WTC11 (cell line): ENCODE measurements at regions not wholly inside any gene's neighbourhood (a gene's known extent, or its start where the extent isn't known, plus 50 kb on each side); places are given as distances from the start of the nearest gene placed in this dataset.

Experiments used
- ATAC-seq: fragments of 200-7000 bp; cut with Tn5 transposase; 2 replicates; pipeline ENCODE4 v1.10.0; 2021; ENCODE audit warnings: mild to moderate bottlenecking, moderate library complexity
- CTCF ChIA-PET: fragments of 300-600 bp; sonication (Branson Sonifier 250); formaldehyde crosslinking; loops from one replicate; lab custom pipeline; 2021; ENCODE audit warnings: antibody characterized with exemption; lab: Charles Lee
- POLR2A ChIA-PET: fragments of 350-600 bp; sonication (Branson Sonifier 250); formaldehyde crosslinking; loops from one replicate; lab custom pipeline; 2021; ENCODE audit warnings: antibody characterized with exemption; lab: Charles Lee
- DNase-seq: peaks from one replicate; pipeline ENCODE4 v3.0.0; 2021; ENCODE audit warnings: low spot score
- H3K27ac Mint-ChIP-seq: 2 replicates; pipeline ENCODE4 v1.8.0; 2021; ENCODE audit warnings: mixed read lengths
- H3K27me3 Mint-ChIP-seq: 2 replicates; pipeline ENCODE4 v1.8.0; 2021; ENCODE audit warnings: low read depth, mild to moderate bottlenecking, moderate library complexity, mixed read lengths
- H3K36me3 Mint-ChIP-seq: 2 replicates; pipeline ENCODE4 v1.8.0; 2021; ENCODE audit warnings: mixed read lengths
- H3K4me1 Mint-ChIP-seq: 2 replicates; pipeline ENCODE4 v1.8.0; 2022; ENCODE audit warnings: mixed read lengths
- H3K4me3 Mint-ChIP-seq: 2 replicates; pipeline ENCODE4 v1.8.0; 2021; ENCODE audit warnings: mild to moderate bottlenecking, moderate library complexity, mixed read lengths
- H3K9me3 Mint-ChIP-seq: 2 replicates; pipeline ENCODE4 v1.8.0; 2021; ENCODE audit warnings: mixed read lengths
- ATF1 ChIP-seq: sonication (generic); formaldehyde crosslinking; IDR thresholded peaks from 2 replicates; pipeline ENCODE4 v1.8.1; 2023; ENCODE audit warnings: mild to moderate bottlenecking, moderate library complexity, missing genetic modification reagents
- GRHL2 ChIP-seq: fragments of 250-450 bp; sonication (Bioruptor Pico); IDR thresholded peaks from 2 replicates; pipeline ENCODE4 v1.8.0; 2022; ENCODE audit warnings: mild to moderate bottlenecking, moderate library complexity; ENCODE audit not compliant: insufficient replicate concordance, severe bottlenecking
- IRF1 ChIP-seq: sonication (generic); formaldehyde crosslinking; IDR thresholded peaks from 2 replicates; pipeline ENCODE4 v1.8.0; 2023; ENCODE audit warnings: missing genetic modification reagents
- NR1H2 ChIP-seq: sonication (generic); formaldehyde crosslinking; IDR thresholded peaks from 2 replicates; pipeline ENCODE4 v1.9.0; 2021; ENCODE audit warnings: mild to moderate bottlenecking, moderate library complexity, missing genetic modification reagents
- NR3C1 ChIP-seq: sonication (generic); formaldehyde crosslinking; conservative IDR thresholded peaks from 2 replicates; pipeline ENCODE4 v1.8.1; 2023; ENCODE audit warnings: low read depth, mild to moderate bottlenecking, missing genetic modification reagents
- PRRX2 ChIP-seq: fragments of 250-450 bp; sonication (Bioruptor Pico); IDR thresholded peaks from 2 replicates; pipeline ENCODE4 v1.8.0; 2021; ENCODE audit warnings: mild to moderate bottlenecking
- RELA ChIP-seq: sonication (generic); formaldehyde crosslinking; IDR thresholded peaks from 2 replicates; pipeline ENCODE4 v1.8.1; 2022; ENCODE audit warnings: missing genetic modification reagents, mild to moderate bottlenecking, borderline replicate concordance
- RORB ChIP-seq: fragments of 250-450 bp; sonication (Bioruptor Pico); IDR thresholded peaks from 2 replicates; pipeline ENCODE4 v1.9.0; 2021; ENCODE audit warnings: mild to moderate bottlenecking
- STAT6 ChIP-seq: sonication (generic); formaldehyde crosslinking; conservative IDR thresholded peaks from 2 replicates; pipeline ENCODE4 v1.8.1; 2023; ENCODE audit warnings: mild to moderate bottlenecking, low read depth, missing genetic modification reagents, moderate library complexity
- TCF7 ChIP-seq: sonication (generic); formaldehyde crosslinking; IDR thresholded peaks from 2 replicates; pipeline ENCODE4 v1.8.0; 2022; ENCODE audit warnings: mild to moderate bottlenecking, low read depth, missing genetic modification reagents, moderate library complexity
- USF1 ChIP-seq: sonication (generic); formaldehyde crosslinking; IDR thresholded peaks from 2 replicates; pipeline ENCODE4 v1.8.0; 2022; ENCODE audit warnings: mild to moderate bottlenecking, missing genetic modification reagents
- ZNF317 ChIP-seq: sonication (generic); formaldehyde crosslinking; IDR thresholded peaks from 2 replicates; pipeline ENCODE4 v1.8.1; 2023; ENCODE audit warnings: low read depth, mild to moderate bottlenecking, moderate library complexity, missing genetic modification reagents, borderline replicate concordance
- ZNF416 ChIP-seq: fragments of 250-450 bp; sonication (Bioruptor Pico); IDR thresholded peaks from 2 replicates; pipeline ENCODE4 v1.9.0; 2021; ENCODE audit warnings: mild to moderate bottlenecking, inconsistent platforms
- TF ChIP-seq, protein P1 (sequence below): fragments of 200-600 bp; IDR thresholded peaks from 2 replicates; pipeline ENCODE4 v1.8.0; 2022; ENCODE audit warnings: antibody characterized with exemption
- TF ChIP-seq, protein P2 (sequence below): sonication (generic); formaldehyde crosslinking; IDR thresholded peaks from 2 replicates; pipeline ENCODE4 v1.8.1; 2023; ENCODE audit warnings: mild to moderate bottlenecking, missing genetic modification reagents
- TF ChIP-seq, protein P3 (sequence below): sonication (generic); formaldehyde crosslinking; IDR thresholded peaks from 2 replicates; pipeline ENCODE4 v1.8.0; 2023; ENCODE audit warnings: mild to moderate bottlenecking, missing genetic modification reagents

- CTCF ChIA-PET, result interaction anchor here (1.0 to 1.7 kb wide), 3 partner anchors 190 to 218 kb away, joined by 3 to 8 read pairs (median 3); no protein-coding TSS in a partner anchor
- H3K27me3 Mint-ChIP-seq, result peaks cover 64% of the 10 kb centered on the region
- H3K9me3 Mint-ChIP-seq, result peaks cover 12% of the 10 kb centered on the region
- no peak overlapping the region for H3K27ac Mint-ChIP-seq
- no peaks in the 10 kb centered on the region for H3K4me1 Mint-ChIP-seq
- DNase-seq, result no peak
- ATAC-seq, result no peak
- TF ChIP-seq RELA (CRISPR knock-in tag) (no peak), ATF1 (CRISPR knock-in tag) (no peak), RORB (CRISPR knock-in tag) (no peak), ZNF416 (CRISPR knock-in tag) (no peak), STAT6 (CRISPR knock-in tag) (no peak), GRHL2 (CRISPR knock-in tag) (no peak), NR1H2 (CRISPR knock-in tag) (no peak), PRRX2 (CRISPR knock-in tag) (no peak)
- TF ChIP-seq, protein P1, sequence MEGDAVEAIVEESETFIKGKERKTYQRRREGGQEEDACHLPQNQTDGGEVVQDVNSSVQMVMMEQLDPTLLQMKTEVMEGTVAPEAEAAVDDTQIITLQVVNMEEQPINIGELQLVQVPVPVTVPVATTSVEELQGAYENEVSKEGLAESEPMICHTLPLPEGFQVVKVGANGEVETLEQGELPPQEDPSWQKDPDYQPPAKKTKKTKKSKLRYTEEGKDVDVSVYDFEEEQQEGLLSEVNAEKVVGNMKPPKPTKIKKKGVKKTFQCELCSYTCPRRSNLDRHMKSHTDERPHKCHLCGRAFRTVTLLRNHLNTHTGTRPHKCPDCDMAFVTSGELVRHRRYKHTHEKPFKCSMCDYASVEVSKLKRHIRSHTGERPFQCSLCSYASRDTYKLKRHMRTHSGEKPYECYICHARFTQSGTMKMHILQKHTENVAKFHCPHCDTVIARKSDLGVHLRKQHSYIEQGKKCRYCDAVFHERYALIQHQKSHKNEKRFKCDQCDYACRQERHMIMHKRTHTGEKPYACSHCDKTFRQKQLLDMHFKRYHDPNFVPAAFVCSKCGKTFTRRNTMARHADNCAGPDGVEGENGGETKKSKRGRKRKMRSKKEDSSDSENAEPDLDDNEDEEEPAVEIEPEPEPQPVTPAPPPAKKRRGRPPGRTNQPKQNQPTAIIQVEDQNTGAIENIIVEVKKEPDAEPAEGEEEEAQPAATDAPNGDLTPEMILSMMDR, result no peak
- TF ChIP-seq, all 79 proteins: peak for 0
- H3K36me3 Mint-ChIP-seq, result peaks cover 5% of the 10 kb centered on the region; the same call in 1 of the 2 replicates
- POLR2A ChIA-PET, result no interaction called here
- H3K4me3 Mint-ChIP-seq, result no peak overlapping the region
These were observed 207.0 kb upstream of the CDH4 start for GRCh38 chr20:61045091-61045490.

GRCh38 chr20:61045876-61046585, 206.0 kb upstream of the CDH4 start:
- TF ChIP-seq PRRX2 (CRISPR knock-in tag) (no peak), ZNF317 (CRISPR knock-in tag) (no peak)
- ATAC-seq, result no peak
- POLR2A ChIA-PET, result no interaction called here
- DNase-seq, result no peak
- no peak overlapping the region for H3K4me3 Mint-ChIP-seq
- peaks cover 12% of the 10 kb centered on the region for H3K9me3 Mint-ChIP-seq
- no peaks in the 10 kb centered on the region for H3K4me1 Mint-ChIP-seq
- CTCF ChIA-PET, result no interaction called here
- no peak overlapping the region for H3K27ac Mint-ChIP-seq
- peaks cover 66% of the 10 kb centered on the region for H3K27me3 Mint-ChIP-seq
- peaks cover 5% of the 10 kb centered on the region; the same call in 1 of the 2 replicates for H3K36me3 Mint-ChIP-seq

DNA sequence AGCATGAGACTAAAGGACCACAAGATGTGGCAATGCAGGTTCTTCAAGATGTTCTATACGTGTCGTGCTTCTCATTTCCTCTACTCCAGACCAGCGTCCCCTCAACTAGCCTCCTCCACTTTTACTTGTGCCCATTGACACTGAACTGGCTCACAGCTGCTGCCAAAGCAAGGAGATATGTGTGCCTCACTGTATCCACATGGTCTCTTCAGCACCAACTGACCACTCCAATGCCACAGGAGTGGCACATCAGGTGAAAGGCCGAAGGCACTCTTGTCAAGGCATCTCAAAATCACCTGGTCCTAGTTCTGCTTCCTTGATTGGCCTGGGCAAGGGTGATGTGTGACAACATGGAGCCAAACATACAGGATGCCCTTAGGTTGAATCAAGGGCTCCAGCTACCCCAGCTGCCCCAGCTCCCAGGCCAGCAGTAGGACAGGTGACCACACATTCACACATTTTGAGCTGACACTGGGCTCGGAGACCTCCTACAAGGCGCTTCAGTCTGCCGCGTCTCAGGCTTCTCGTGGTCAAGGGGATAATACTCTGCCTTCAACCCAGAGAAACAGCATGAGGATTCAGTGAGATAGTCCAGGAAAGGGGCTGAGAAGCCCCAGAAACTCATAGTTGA, 205.2 kb upstream of the CDH4 start:
- peaks cover 5% of the 10 kb centered on the region; the same call in 1 of the 2 replicates for H3K36me3 Mint-ChIP-seq
- no peak overlapping the region for H3K27ac Mint-ChIP-seq
- no peaks in the 10 kb centered on the region for H3K4me1 Mint-ChIP-seq
- no peak overlapping the region for H3K4me3 Mint-ChIP-seq
- H3K9me3 Mint-ChIP-seq, result peaks cover 12% of the 10 kb centered on the region
- TF ChIP-seq ATF1 (CRISPR knock-in tag) (no peak), IRF1 (no peak)
- H3K27me3 Mint-ChIP-seq, result peaks cover 62% of the 10 kb centered on the region
- ChIA-PET CTCF (no interaction called here), POLR2A (no interaction called here)
- DNase-seq, result no peak
- ATAC-seq, result no peak

DNA sequence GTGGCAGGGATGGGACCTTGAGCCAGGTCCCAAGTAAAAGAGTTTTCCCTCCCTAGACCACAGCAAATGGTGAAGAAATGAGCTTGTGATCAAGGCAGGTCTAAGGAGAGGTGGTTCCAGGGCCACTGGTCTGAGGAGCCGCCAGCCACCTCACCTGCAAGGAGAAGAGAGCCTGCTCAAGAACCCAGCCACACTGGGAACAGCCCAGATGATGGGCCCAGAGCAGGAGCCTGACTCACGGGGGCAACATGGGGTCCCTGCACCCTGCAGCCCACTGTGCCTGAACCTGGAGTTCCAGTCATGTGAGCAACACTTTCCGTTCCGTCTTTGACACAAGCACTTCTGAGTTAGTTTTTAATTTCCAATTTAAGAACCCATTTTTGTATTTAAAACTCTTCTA, 204.5 kb upstream of the CDH4 start:
- ATAC-seq, result no peak
- TF ChIP-seq NR1H2 (CRISPR knock-in tag) (no peak), NR3C1 (CRISPR knock-in tag) (no peak), USF1 (CRISPR knock-in tag) (no peak), TCF7 (CRISPR knock-in tag) (no peak)
- TF ChIP-seq, protein P2, sequence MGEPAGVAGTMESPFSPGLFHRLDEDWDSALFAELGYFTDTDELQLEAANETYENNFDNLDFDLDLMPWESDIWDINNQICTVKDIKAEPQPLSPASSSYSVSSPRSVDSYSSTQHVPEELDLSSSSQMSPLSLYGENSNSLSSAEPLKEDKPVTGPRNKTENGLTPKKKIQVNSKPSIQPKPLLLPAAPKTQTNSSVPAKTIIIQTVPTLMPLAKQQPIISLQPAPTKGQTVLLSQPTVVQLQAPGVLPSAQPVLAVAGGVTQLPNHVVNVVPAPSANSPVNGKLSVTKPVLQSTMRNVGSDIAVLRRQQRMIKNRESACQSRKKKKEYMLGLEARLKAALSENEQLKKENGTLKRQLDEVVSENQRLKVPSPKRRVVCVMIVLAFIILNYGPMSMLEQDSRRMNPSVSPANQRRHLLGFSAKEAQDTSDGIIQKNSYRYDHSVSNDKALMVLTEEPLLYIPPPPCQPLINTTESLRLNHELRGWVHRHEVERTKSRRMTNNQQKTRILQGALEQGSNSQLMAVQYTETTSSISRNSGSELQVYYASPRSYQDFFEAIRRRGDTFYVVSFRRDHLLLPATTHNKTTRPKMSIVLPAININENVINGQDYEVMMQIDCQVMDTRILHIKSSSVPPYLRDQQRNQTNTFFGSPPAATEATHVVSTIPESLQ (CRISPR knock-in tag), result no peak
- TF ChIP-seq, protein P3, sequence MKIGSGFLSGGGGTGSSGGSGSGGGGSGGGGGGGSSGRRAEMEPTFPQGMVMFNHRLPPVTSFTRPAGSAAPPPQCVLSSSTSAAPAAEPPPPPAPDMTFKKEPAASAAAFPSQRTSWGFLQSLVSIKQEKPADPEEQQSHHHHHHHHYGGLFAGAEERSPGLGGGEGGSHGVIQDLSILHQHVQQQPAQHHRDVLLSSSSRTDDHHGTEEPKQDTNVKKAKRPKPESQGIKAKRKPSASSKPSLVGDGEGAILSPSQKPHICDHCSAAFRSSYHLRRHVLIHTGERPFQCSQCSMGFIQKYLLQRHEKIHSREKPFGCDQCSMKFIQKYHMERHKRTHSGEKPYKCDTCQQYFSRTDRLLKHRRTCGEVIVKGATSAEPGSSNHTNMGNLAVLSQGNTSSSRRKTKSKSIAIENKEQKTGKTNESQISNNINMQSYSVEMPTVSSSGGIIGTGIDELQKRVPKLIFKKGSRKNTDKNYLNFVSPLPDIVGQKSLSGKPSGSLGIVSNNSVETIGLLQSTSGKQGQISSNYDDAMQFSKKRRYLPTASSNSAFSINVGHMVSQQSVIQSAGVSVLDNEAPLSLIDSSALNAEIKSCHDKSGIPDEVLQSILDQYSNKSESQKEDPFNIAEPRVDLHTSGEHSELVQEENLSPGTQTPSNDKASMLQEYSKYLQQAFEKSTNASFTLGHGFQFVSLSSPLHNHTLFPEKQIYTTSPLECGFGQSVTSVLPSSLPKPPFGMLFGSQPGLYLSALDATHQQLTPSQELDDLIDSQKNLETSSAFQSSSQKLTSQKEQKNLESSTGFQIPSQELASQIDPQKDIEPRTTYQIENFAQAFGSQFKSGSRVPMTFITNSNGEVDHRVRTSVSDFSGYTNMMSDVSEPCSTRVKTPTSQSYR (CRISPR knock-in tag), result no peak

More for the DNA sequence above, 204.5 kb upstream of the CDH4 start:
- Mint-ChIP-seq H3K4me1 (peaks cover 6% of the 10 kb centered on the region), H3K36me3 (peaks cover 5% of the 10 kb centered on the region; the same call in 1 of the 2 replicates), H3K27ac (no peak overlapping the region), H3K4me3 (no peak overlapping the region), H3K27me3 (peaks cover 63% of the 10 kb centered on the region), H3K9me3 (peaks cover 12% of the 10 kb centered on the region)
- ChIA-PET POLR2A (no interaction called here), CTCF (no interaction called here)
- no peak for DNase-seq
